Hepatocyte (in vitro differentiated cells): ENCODE measurements at regions not wholly inside any gene's neighbourhood (a gene's known extent, or its start where the extent isn't known, plus 50 kb on each side); places are given as distances from the start of the nearest gene placed in this dataset.

Experiments used
- DNase-seq: peaks from one replicate; pipeline ENCODE4 v3.0.0-alpha.2; 2016; ENCODE audit warnings: low spot score
- H2AFZ ChIP-seq: fragments of 200-600 bp; sonication (generic); 2 replicates; pipeline ENCODE4 v1.6.0; 2016; ENCODE audit warnings: antibody characterized with exemption, mild to moderate bottlenecking
- H3K27ac ChIP-seq: fragments of 200-600 bp; sonication (generic); 2 replicates; pipeline ENCODE4 v1.5.1; 2016; ENCODE audit warnings: mild to moderate bottlenecking
- H3K27me3 ChIP-seq: fragments of 200-600 bp; sonication (generic); 2 replicates; pipeline ENCODE4 v1.6.1; 2016
- H3K36me3 ChIP-seq: fragments of 200-600 bp; sonication (generic); replicated peaks from 2 replicates; pipeline ENCODE4 v1.5.1; 2016; ENCODE audit warnings: low read depth; ENCODE audit not compliant: insufficient read depth
- H3K4me1 ChIP-seq: fragments of 200-600 bp; sonication (generic); 2 replicates; pipeline ENCODE4 v1.5.1; 2016; ENCODE audit warnings: mild to moderate bottlenecking, moderate library complexity; ENCODE audit not compliant: insufficient read depth
- H3K4me2 ChIP-seq: fragments of 200-600 bp; sonication (generic); 2 replicates; pipeline ENCODE4 v1.6.0; 2016
- H3K4me3 ChIP-seq: fragments of 200-600 bp; sonication (generic); 2 replicates; pipeline ENCODE4 v1.5.1; 2016; ENCODE audit warnings: mild to moderate bottlenecking
- H3K79me2 ChIP-seq: fragments of 200-600 bp; sonication (generic); 2 replicates; pipeline ENCODE4 v1.6.0; 2017; ENCODE audit warnings: mild to moderate bottlenecking
- H3K9me2 ChIP-seq: fragments of 200-600 bp; sonication (generic); replicated peaks from 2 replicates; pipeline ENCODE4 v1.6.0; 2017; ENCODE audit warnings: mild to moderate bottlenecking; ENCODE audit not compliant: insufficient read depth
- H3K9me3 ChIP-seq: fragments of 200-600 bp; sonication (generic); 2 replicates; pipeline ENCODE4 v1.5.1; 2016; ENCODE audit warnings: low read depth, mild to moderate bottlenecking
- H4K20me1 ChIP-seq: fragments of 200-600 bp; sonication (generic); 2 replicates; pipeline ENCODE4 v1.6.0; 2016; ENCODE audit warnings: mild to moderate bottlenecking; ENCODE audit not compliant: insufficient read depth, poor library complexity, severe bottlenecking
- EZH2 ChIP-seq: fragments of 200-600 bp; sonication (generic); IDR thresholded peaks from 2 replicates; pipeline ENCODE4 v1.6.1; 2016; ENCODE audit warnings: antibody characterized with exemption, mild to moderate bottlenecking, borderline replicate concordance
- EZH2phosphoT487 ChIP-seq: fragments of 200-600 bp; sonication (generic); IDR thresholded peaks from one replicate; pipeline ENCODE4 v1.6.1; 2018; ENCODE audit warnings: antibody characterized with exemption, mild to moderate bottlenecking, low read depth, moderate library complexity; ENCODE audit not compliant: unreplicated experiment, severe bottlenecking
- WGBS: methylation state at CpG from one replicate; pipeline ENCODE4 v1.1.6; 2016; ENCODE audit warnings: low lambda C conversion rate; ENCODE audit errors: missing lambda C conversion rate; 5-methylcytosine and 5-hydroxymethylcytosine counted together
- TF ChIP-seq, protein P1 (sequence below): fragments of 200-600 bp; sonication (generic); IDR thresholded peaks from 2 replicates; pipeline ENCODE4 v1.5.1; 2016; ENCODE audit warnings: antibody characterized with exemption, mild to moderate bottlenecking; ENCODE audit not compliant: poor library complexity

DNA sequence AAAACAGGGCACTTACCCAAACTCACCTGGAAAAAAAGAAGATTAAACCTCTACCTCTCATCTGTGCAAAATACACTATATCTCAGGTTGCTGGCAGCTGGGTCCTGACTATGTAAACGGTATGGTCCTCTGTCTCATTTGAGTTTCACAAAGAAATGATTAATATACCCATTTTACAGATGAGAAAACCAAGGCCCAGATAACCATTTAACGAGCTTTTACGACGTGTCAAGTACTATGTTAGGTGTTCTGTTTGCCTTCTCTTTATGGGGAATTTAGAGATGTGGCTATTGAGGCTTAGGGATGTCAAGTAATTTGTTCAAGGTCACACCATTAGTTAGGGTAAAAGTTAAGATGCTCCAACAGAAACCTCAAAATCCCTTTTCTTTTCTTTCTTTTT, 140.4 kb upstream of the USP24 start:
- Histone ChIP-seq H3K4me1 (no peaks in the 10 kb centered on the region), H3K4me3 (no peak overlapping the region), H3K9me2 (no peaks in the 10 kb centered on the region), H3K79me2 (no peaks in the 10 kb centered on the region), H4K20me1 (no peaks in the 10 kb centered on the region), H3K27me3 (no peaks in the 10 kb centered on the region), H3K27ac (no peak overlapping the region), H3K4me2 (no peak overlapping the region), H2AFZ (no peak overlapping the region), H3K9me3 (no peaks in the 10 kb centered on the region), H3K36me3 (no peaks in the 10 kb centered on the region)
- 94% methylated on average over 4 of the region's 4 CpGs for WGBS
- TF ChIP-seq, protein P1, sequence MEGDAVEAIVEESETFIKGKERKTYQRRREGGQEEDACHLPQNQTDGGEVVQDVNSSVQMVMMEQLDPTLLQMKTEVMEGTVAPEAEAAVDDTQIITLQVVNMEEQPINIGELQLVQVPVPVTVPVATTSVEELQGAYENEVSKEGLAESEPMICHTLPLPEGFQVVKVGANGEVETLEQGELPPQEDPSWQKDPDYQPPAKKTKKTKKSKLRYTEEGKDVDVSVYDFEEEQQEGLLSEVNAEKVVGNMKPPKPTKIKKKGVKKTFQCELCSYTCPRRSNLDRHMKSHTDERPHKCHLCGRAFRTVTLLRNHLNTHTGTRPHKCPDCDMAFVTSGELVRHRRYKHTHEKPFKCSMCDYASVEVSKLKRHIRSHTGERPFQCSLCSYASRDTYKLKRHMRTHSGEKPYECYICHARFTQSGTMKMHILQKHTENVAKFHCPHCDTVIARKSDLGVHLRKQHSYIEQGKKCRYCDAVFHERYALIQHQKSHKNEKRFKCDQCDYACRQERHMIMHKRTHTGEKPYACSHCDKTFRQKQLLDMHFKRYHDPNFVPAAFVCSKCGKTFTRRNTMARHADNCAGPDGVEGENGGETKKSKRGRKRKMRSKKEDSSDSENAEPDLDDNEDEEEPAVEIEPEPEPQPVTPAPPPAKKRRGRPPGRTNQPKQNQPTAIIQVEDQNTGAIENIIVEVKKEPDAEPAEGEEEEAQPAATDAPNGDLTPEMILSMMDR = no peak
- TF ChIP-seq EZH2phosphoT487 (no peak), EZH2 (no peak)
- no peak for DNase-seq

DNA sequence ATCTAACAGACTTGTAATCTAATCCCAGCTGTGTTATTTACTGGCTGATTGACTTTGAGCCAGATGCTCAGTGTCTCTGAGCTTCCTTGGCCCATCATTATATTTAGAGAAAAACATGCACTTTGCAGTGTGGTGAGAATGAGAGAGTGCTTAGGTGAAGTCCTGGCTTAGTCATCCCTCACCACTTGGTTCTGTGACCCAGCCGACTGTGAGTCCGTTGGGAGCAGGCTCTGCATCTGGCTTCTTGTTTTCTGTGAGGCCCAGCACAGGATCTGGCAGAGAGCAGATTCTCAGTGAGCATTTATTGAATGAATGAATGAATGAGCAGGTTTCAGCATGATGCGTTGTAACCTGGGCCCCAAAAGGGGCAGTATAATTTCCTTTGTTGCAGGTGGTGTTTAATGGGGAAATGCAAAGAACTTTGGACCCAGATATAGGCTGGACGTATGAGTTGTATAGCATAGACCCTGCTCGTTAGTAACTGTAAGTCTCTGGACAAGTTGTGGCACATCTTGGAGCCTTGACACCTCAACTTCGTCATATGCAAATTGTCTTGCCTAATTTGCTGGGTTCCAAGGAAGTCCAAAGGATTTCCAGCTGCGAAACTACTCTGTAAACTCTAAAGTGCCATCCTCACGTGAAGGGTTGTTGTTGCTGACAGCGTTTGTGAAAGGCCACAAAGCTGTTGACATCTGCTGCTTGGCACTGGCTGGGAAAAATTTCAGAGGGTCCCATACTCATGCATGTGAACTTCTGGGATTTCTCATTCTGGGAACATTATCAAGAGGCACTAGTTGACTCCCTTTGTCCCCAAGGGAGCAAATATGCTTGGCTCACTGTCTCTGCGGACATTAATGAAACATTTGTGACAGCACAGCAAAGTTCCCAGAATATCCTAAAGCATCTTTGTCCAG, 138.8 kb upstream of the USP24 start:
- TF ChIP-seq EZH2 = no peak
- TF ChIP-seq EZH2phosphoT487 = no peak
- TF ChIP-seq, protein P1 = no peak
- Histone ChIP-seq H3K4me1 (no peaks in the 10 kb centered on the region), H3K27me3 (no peaks in the 10 kb centered on the region), H2AFZ (no peak overlapping the region), H3K9me3 (no peaks in the 10 kb centered on the region), H3K4me2 (no peak overlapping the region), H3K4me3 (no peak overlapping the region), H3K27ac (no peak overlapping the region), H3K36me3 (no peaks in the 10 kb centered on the region), H3K9me2 (no peaks in the 10 kb centered on the region), H4K20me1 (no peaks in the 10 kb centered on the region), H3K79me2 (no peaks in the 10 kb centered on the region)
- no peak for DNase-seq
- 80% methylated on average over 10 of the region's 10 CpGs for WGBS

DNA sequence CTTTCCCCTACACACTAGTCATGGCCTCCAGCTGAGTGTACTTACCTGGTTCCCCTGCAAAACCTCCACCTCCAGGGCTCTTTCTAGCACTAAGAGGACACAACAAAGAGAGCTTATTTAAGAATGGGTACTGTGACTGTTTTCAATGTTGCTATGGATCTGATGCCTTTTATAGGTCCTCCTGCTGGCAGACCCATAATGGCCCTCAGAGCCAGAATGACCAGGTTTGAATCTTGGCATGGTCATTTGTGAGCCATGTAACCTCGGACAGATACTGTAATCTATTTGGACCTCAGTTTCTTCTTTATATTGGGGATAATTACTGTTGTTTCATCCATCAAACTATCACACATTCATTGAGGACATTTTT, 137.6 kb upstream of the USP24 start:
- no peaks in the 10 kb centered on the region for H3K79me2 ChIP-seq
- H3K27ac ChIP-seq = no peak overlapping the region

More for the DNA sequence above, 137.6 kb upstream of the USP24 start:
- Histone ChIP-seq H3K27me3 (no peaks in the 10 kb centered on the region), H3K36me3 (no peaks in the 10 kb centered on the region), H3K4me2 (no peak overlapping the region), H3K4me3 (no peak overlapping the region), H3K9me2 (no peaks in the 10 kb centered on the region), H2AFZ (no peak overlapping the region), H3K4me1 (no peaks in the 10 kb centered on the region), H3K9me3 (no peaks in the 10 kb centered on the region), H4K20me1 (no peaks in the 10 kb centered on the region)
- DNase-seq = no peak
- WGBS = 88% methylated on average over 1 of the region's 1 CpG
- no peak for TF ChIP-seq EZH2phosphoT487
- TF ChIP-seq, protein P1 = no peak
- no peak for TF ChIP-seq EZH2
